Skin of body (tissue), 1 donor: ENCODE measurements at regions not wholly inside any gene's neighbourhood (a gene's known extent, or its start where the extent isn't known, plus 50 kb on each side); places are given as distances from the start of the nearest gene placed in this dataset.
A peak's percentile ranks its signal among the peaks of the same experiment; 100 is the strongest.

ENCODE experiments used
- DNase-seq: peaks from one replicate; lab custom pipeline; 2025; lab: John Stamatoyannopoulos, UW

- no peak for DNase-seq
Measured at GRCh38 chr11:26231252-26231661, 100.7 kb upstream of the ANO3 start.

GRCh38 chr11:26234451-26234850 is 97.5 kb upstream of the ANO3 start:
- DNase-seq: no peak

- no peak for DNase-seq
Measured at GRCh38 chr11:26243426-26243825, 88.5 kb upstream of the ANO3 start.

- no peak for DNase-seq
Measured at GRCh38 chr11:26244207-26244606, 87.7 kb upstream of the ANO3 start.

- DNase-seq: no peak
Measured at GRCh38 chr11:26245046-26245445, 86.9 kb upstream of the ANO3 start.

GRCh38 chr11:26247340-26247739 is 84.6 kb upstream of the ANO3 start:
- peak; percentile 44 for DNase-seq

GRCh38 chr11:26248661-26249060 is 83.3 kb upstream of the ANO3 start:
- no peak for DNase-seq

GRCh38 chr11:26254378-26254777 is 77.6 kb upstream of the ANO3 start:
- peak; percentile 8 for DNase-seq

- DNase-seq: no peak
Measured at GRCh38 chr11:26263769-26264168, 68.2 kb upstream of the ANO3 start.

GRCh38 chr11:26264266-26264665 is 67.7 kb upstream of the ANO3 start:
- no peak for DNase-seq

- no peak for DNase-seq
Measured at GRCh38 chr11:26268980-26269660, 62.8 kb upstream of the ANO3 start.

- no peak for DNase-seq
Measured at GRCh38 chr11:26271666-26272065, 60.3 kb upstream of the ANO3 start.

- DNase-seq: peak; percentile 40
Measured at GRCh38 chr11:26276798-26277424, 55.0 kb upstream of the ANO3 start.

- DNase-seq: no peak
Measured at GRCh38 chr11:26278354-26278753, 53.6 kb upstream of the ANO3 start.
